A549 (cell line): ENCODE measurements at regions not wholly inside any gene's neighbourhood (a gene's known extent, or its start where the extent isn't known, plus 50 kb on each side); places are given as distances from the start of the nearest gene placed in this dataset.
"Not testable (repeated sequence)": the region's sequence is repeated elsewhere in the genome, so short reads cannot be mapped to it uniquely, and the experiment has no call there.

ENCODE experiments used
- BHLHE40 ChIP-seq: IDR thresholded peaks from 2 replicates; pipeline ENCODE4 v1.6.1; 2012; ENCODE audit warnings: low read depth, low read length, inconsistent platforms
- CEBPB ChIP-seq, 2 experiments: fragments of >200 bp in 1 of 2; sonication (Bioruptor Twin) in 1 of 2; formaldehyde crosslinking in 1 of 2; IDR thresholded peaks; 2 replicates each; pipeline ENCODE4 v1.6.1; 2012 to 2016
- CHD4 ChIP-seq: fragments of 200-600 bp; sonication (generic); IDR thresholded peaks from 2 replicates; pipeline ENCODE4 v1.6.1; 2016; ENCODE audit warnings: antibody characterized with exemption, mild to moderate bottlenecking, borderline replicate concordance
- CTCF ChIP-seq: fragments of >200 bp; sonication (Bioruptor Twin); formaldehyde crosslinking; IDR thresholded peaks from 3 replicates; pipeline ENCODE4 v1.5.1; 2016
- HOXB5 ChIP-seq: fragments of 250-450 bp; sonication (Bioruptor Pico); IDR thresholded peaks from 2 replicates; pipeline ENCODE4 v1.5.0; 2020; ENCODE audit warnings: mild to moderate bottlenecking, moderate library complexity
- JUN ChIP-seq, 2 experiments: fragments of >200 bp; sonication (Bioruptor Twin); formaldehyde crosslinking; IDR thresholded peaks; 2 replicates in 1 of 2; 3 replicates in 1 of 2; pipeline ENCODE4 v1.6.1; 2016 to 2017
- POLR2A ChIP-seq: IDR thresholded peaks from 2 replicates; pipeline ENCODE4 v1.6.1; 2012; ENCODE audit warnings: mild to moderate bottlenecking, low read length
- POLR2AphosphoS2 ChIP-seq: conservative IDR thresholded peaks from 2 replicates; pipeline ENCODE4 v1.6.1; 2012; ENCODE audit warnings: low read length, improper control_type of control experiment, inconsistent platforms
- RAD21 ChIP-seq, 2 experiments: fragments of >200 bp in 1 of 2; sonication (Bioruptor Twin) in 1 of 2; formaldehyde crosslinking in 1 of 2; IDR thresholded peaks in 1 of 2; conservative IDR thresholded peaks in 1 of 2; 2 replicates in 1 of 2; 3 replicates in 1 of 2; pipeline ENCODE4 v1.6.1; 2012 to 2018; ENCODE audit warnings: inconsistent platforms in 1 of 2
- RCOR1 ChIP-seq: fragments of 150-350 bp; IDR thresholded peaks from 2 replicates; pipeline ENCODE4 v1.6.1; 2014; ENCODE audit warnings: antibody characterized with exemption, low read length, low read depth
- TF ChIP-seq, protein P1 (sequence below): fragments of 200-600 bp; sonication (generic); IDR thresholded peaks from 2 replicates; pipeline ENCODE4 v1.6.1; 2016; ENCODE audit warnings: antibody characterized with exemption, mild to moderate bottlenecking, moderate library complexity

DNA sequence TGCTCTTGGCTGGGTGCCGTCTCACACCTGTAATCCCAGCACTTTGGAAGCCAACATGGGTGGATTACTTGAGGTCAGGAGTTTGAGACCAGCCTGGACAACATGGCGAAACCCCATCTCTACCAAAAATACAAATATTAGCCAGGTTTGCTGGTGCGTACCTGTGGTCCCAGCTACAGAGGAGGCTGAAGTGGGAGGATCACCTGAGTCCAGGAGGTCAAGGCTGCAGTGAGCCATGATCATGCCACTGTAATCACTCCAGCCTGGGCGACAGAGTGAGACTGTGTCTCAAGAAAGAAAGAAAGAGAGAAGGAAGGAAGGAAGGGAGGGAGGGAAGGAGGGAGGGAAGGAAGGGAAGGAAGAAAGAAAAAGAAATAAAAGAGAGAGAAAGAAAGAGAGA, 103.2 kb upstream of the RFX8 start:
- TF ChIP-seq RAD21 (conservative IDR thresholded peaks at IDR 0.05 in 1 of 2, IDR thresholded peaks at IDR 0.05 in 1 of 2); JUN (IDR thresholded peaks at IDR 0.05); CEBPB (IDR thresholded peaks at IDR 0.05); BHLHE40; CTCF; CHD4; POLR2A; RCOR1; HOXB5 (CRISPR knock-in tag); POLR2AphosphoS2: not testable (repeated sequence)
- TF ChIP-seq, protein P1, sequence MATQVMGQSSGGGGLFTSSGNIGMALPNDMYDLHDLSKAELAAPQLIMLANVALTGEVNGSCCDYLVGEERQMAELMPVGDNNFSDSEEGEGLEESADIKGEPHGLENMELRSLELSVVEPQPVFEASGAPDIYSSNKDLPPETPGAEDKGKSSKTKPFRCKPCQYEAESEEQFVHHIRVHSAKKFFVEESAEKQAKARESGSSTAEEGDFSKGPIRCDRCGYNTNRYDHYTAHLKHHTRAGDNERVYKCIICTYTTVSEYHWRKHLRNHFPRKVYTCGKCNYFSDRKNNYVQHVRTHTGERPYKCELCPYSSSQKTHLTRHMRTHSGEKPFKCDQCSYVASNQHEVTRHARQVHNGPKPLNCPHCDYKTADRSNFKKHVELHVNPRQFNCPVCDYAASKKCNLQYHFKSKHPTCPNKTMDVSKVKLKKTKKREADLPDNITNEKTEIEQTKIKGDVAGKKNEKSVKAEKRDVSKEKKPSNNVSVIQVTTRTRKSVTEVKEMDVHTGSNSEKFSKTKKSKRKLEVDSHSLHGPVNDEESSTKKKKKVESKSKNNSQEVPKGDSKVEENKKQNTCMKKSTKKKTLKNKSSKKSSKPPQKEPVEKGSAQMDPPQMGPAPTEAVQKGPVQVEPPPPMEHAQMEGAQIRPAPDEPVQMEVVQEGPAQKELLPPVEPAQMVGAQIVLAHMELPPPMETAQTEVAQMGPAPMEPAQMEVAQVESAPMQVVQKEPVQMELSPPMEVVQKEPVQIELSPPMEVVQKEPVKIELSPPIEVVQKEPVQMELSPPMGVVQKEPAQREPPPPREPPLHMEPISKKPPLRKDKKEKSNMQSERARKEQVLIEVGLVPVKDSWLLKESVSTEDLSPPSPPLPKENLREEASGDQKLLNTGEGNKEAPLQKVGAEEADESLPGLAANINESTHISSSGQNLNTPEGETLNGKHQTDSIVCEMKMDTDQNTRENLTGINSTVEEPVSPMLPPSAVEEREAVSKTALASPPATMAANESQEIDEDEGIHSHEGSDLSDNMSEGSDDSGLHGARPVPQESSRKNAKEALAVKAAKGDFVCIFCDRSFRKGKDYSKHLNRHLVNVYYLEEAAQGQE = not testable (repeated sequence)
